ENCODE measurements at regions not wholly inside any gene's neighbourhood (a gene's known extent, or its start where the extent isn't known, plus 50 kb on each side); places are given as distances from the start of the nearest gene placed in this dataset.

GRCh38 chr5:125766706-125767105 is 656.5 kb upstream of the GRAMD2B start:
- TF ChIP-seq CTCF (IDR thresholded peaks at IDR 0.05) = no peak
- no peak for TF ChIP-seq POLR2A (IDR thresholded peaks at IDR 0.05; ENCODE audit: low read length)
- TF ChIP-seq CEBPB (IDR thresholded peaks at IDR 0.05) = no peak
- no peak for TF ChIP-seq SMC3 (IDR thresholded peaks at IDR 0.05)
- TF ChIP-seq CHD2 (IDR thresholded peaks at IDR 0.05; ENCODE audit: low read length, partially characterized antibody) = no peak
- no peak for TF ChIP-seq USF2 (IDR thresholded peaks at IDR 0.05)
- no peak for TF ChIP-seq MAFK (IDR thresholded peaks at IDR 0.05; ENCODE audit: partially characterized antibody)
- TF ChIP-seq JUN (IDR thresholded peaks at IDR 0.05) = no peak
- TF ChIP-seq RCOR1 (IDR thresholded peaks at IDR 0.05; ENCODE audit: low read depth, low read length) = no peak
- TF ChIP-seq MYC (IDR thresholded peaks at IDR 0.05; ENCODE audit: borderline replicate concordance, low read length) = no peak
- no peak for TF ChIP-seq HDAC2 (IDR thresholded peaks at IDR 0.05)
- TF ChIP-seq ZNF302 (CRISPR knock-in tag; IDR thresholded peaks at IDR 0.05) = no peak
- TF ChIP-seq RAD21 (conservative IDR thresholded peaks at IDR 0.05 in 1 of 2, IDR thresholded peaks at IDR 0.05 in 1 of 2) = no peak
